ENCODE measurements at regions not wholly inside any gene's neighbourhood (a gene's known extent, or its start where the extent isn't known, plus 50 kb on each side); places are given as distances from the start of the nearest gene placed in this dataset.

DNA sequence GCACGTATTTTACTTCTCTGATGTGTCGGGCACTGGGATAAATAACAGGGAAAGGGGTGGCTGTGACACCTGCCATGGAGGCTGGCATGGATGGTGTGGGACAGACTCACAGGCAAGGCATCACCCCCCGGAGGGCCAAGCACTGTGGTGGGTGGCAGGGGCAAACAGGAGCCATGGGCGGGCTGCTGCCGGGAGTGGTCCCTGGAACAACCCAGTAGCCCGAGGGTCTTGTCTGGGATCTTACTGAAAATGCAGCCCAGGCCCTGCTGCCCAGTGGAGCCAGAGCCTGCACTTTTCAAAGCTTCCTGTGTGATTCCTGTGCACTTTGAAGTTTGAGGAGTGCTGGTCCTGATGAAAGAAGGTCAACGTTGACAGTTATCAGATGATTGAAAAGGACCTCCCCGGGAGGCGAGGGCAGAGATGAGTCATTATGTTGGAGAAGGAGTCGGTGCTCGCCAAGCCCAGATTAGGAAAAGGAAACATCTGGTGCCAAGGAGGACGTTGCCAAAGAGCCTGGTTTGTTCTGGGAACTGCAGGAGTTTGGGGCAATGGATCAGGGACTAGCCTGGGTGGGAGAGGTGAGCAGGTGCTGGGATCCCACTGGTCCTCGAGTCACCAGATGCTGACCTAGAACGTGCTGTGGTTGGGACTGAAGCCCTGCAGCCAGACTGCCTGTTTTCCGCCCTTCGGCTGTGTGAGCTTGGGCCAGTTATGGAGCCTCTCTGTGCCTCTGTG lies 130.0 kb upstream of the GGTLC1 start:
- DNase-seq (ENCODE audit: low spot score in 2 of 2), result no peak
- no peak for FAIRE-seq

DNA sequence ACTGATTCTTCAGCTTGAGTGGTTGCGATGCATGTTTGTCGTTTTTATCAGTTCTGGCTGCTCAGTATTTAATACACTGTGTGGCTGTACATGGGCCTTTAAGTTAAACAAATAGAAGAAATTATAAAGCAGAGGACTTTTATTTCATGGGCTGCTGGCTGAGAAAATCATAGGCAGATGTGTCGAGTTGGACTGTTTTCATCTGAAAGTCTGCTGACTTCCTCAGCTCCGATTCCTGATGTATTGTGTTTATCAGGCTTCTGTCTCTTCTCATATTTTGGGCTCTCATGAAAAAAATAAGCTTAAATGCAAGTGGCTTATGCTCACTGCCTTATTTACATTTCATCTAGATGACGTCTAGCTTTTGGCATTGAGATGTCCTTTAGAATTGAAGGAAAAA lies 129.5 kb upstream of the GGTLC1 start:
- DNase-seq (ENCODE audit: low spot score in 2 of 2) (no peak), FAIRE-seq (no peak)

DNA sequence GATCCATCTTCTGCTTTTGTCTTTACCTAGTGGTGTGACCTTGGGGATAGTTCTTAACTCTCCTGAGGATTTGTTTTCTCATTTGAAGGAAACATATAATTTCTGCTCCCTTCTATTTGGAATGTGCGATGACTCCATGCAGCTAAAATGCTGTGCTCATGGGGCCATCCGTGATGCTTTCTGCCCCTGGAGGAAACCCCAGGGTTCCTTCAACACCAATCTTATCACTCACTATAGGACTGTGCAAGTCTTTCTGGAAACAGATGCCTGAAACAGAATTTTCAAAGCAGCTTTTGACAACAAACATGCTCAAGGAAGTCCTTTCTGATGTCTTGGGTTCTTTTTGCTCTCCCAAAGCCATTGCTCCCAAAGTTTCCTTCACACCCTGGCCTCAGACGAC lies 128.8 kb upstream of the GGTLC1 start:
- DNase-seq (ENCODE audit: low spot score in 2 of 2) (no peak), FAIRE-seq (no peak)

DNA sequence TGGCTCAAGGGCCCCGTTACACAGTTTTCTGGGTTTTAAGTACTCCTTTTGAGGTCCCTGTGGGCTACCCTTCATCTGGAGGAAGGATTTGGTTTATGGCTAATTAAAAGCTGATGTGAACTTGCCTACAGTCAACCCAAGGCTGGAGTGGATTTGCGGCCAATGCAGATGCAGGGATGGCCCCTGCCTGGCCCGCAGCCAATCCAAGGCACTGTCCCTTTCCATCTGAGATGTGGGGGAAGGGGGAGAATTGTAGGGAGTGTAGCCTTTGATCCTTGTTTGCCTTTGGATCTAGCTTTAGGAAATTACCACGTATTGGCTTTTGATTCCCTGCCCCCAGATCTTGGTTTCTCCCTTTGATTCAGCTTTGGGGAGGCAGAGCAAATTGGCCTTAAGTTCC lies 128.0 kb upstream of the GGTLC1 start:
- FAIRE-seq, result no peak

DNA sequence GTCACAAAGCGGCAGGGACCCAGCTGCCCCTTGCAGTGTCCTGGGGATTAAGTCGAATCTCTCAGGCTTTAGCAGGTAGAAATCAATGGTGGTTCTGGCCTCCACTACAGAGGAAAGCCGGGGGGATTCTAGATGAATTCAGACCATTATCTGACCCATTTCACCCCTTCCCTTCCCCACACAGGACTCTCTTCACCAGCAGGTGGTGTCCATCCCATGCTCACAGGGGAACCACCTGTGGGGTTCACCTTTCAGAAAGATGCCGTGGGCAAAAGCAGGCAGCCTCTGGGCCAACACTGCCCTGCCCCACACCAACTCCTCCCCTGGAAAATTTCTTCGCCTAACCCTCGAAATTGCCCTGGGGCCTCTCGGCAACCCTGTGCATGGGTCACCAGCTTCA lies 123.8 kb upstream of the GGTLC1 start:
- DNase-seq (ENCODE audit: low spot score in 2 of 2) (no peak), FAIRE-seq (no peak)

More for the DNA sequence above, 128.0 kb upstream of the GGTLC1 start:
- no peak for DNase-seq (ENCODE audit: low spot score in 2 of 2)

DNA sequence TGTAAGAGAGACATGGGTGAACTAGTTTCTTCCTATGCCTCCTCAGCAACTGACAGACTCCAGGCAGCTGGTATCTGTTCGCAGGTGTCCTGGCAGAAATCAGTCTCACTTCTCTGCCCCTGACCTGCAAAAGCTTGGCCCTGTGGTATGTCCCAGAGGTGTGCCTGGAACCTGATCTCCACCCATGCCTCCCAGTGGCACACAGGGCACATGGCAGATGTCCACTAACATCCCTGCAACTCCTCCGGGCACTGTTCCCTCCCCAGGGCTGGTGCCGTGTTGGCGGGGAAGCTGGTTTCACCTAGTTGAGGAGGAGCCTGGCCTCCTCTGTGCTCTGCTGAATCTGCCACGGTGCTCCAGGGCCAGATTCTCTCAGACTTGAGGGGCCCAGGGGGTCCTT lies 123.3 kb upstream of the GGTLC1 start:
- no peak for FAIRE-seq

DNA sequence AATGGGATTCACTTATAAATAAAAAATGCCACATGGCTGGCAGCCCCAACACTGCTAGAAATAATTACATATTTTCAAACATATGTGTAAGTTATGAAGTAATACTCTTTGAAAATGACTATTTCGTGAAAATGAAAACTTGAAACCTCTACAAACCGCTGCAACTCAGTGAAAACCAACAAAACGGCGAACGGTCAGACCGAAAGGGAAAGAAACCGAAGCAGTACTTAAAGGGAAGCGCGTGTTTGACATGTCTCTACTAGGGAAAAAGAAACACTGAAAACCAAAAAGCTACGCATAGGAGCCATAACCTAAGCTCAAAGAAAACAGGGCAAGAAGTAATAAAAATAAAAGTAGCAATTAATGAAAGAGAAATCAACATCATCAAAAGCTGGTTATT lies 121.0 kb upstream of the GGTLC1 start:
- FAIRE-seq, result no peak
- DNase-seq (ENCODE audit: low spot score in 2 of 2), result no peak

More for the DNA sequence above, 123.3 kb upstream of the GGTLC1 start:
- DNase-seq (ENCODE audit: low spot score in 2 of 2), result no peak

DNA sequence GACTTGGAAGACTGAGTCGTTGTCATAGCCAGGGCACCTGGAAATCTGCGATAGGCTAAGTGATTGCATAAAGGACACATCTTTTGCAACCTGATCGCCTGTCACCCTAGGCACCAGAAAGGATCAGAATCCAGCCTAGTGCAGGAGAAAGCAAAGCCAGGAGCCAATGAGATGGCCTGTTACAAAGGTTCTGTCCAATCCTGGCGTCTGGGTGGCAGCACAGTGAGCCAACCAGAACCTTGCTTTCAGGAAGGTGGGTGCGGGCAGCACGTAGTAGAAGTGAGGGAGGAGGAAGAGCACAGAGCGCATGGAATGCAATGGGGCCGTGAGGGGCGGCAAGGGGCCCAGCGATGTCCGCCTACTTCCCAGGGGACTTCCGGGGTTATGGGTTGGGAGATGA lies 120.4 kb upstream of the GGTLC1 start:
- FAIRE-seq, result no peak
- no peak for DNase-seq (ENCODE audit: low spot score in 2 of 2)

DNA sequence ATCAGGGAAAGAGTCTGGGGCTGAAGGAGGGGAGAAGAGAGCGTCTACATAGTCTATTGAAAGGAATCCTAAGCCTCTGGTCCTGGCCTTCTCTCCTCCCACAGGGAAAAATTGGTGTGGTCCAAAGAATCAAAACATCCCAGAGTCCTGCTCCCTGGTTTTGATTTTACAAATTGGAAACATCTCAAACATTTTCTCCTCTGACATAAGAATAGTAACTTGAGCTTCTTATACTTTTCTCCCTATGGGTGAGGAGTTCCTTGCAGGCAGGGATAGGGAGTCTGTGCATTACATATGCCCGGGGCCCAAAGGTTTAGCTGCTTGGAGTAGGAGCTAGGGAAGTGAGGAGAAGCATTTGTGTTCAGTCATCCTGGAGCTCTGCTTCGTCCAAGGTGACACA lies 120.0 kb upstream of the GGTLC1 start:
- DNase-seq (ENCODE audit: low spot score in 2 of 2) (no peak), FAIRE-seq (no peak)

DNA sequence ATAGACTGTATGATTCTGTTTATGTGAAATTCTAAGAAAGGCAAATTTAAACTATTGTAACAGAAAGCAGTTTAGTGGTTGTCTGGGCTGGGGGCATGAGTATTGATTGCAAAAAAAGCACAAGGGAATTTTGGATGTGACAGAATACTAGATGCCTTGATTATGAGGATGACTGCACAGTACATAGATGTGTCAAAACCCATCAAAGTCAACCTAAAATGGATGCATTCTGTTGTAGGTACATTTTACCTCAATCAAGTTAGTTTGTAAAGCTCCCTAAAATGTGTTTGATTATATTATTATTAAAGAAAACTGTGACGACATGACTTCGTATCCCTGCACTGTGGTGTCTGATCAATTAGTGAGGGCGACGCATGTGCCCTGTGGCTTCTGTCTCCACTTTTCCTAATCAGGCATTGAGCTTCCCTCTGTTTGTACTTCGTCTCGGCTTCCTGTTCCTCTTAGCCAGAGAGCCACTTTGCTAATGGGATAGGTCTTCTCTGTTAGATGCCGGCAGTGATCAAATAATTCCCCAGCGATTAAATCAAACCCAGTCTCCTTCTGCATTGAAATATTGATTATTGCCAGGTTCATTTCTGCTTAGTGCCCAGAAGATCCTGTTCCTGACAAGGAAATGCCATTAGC lies 118.3 kb upstream of the GGTLC1 start:
- no peak for DNase-seq (ENCODE audit: low spot score in 2 of 2)
- FAIRE-seq, result no peak

DNA sequence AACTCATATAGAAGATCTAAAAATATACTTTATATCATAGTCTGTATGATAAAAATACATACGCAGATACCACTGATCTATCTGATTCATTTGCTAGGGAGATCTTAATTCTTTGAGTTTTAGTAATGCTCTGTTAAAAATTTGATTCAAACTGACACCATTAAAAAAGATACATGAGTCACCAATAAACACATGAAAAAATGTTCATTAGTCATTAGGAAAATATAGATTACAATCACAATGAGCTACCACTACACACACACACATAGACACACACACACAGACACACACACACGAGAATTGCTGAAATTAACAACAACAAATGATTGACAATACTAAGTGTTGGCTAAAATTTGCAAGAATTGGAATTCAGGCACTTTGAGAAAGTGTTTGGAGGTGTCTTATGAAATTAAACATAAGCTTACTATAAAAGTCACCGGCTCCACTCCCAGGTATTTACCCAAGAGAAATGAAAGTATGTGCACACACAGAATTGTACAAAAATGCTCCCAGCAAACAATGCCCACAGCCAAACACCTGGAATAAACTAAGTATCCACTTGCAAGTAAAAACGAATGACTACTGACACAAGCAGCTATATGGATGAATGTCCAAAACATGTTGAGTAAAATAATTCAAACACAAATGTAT lies 117.7 kb upstream of the GGTLC1 start:
- no peak for FAIRE-seq
- no peak for DNase-seq (ENCODE audit: low spot score in 2 of 2)

DNA sequence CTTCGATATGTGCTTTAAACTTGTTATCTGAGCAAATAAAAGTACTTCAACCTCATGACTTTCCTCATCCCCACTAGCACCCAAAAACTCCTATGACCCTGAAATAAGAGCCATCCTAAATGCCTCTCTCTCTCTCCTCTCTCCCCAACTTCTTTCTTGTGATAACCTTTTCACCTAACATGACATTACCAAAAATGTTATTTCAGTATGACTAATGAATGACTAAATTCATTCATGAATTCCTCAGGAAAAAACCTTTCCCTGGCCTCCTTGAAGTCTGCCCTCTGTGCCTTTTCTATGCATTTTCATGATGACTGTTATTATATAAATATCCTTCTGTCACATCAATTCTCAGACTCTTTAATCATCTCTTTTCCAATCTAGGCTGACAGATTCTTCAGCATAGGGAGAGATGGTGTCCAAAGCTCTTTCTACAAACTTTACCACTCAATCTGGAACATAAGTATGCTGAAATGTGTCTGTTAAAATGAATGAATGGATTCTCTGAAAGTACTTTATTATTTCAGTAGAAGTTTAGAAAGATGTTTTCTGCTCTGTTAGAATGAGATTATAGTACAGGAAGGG lies 114.3 kb upstream of the GGTLC1 start:
- FAIRE-seq (no peak), DNase-seq (ENCODE audit: low spot score in 2 of 2) (no peak)

DNA sequence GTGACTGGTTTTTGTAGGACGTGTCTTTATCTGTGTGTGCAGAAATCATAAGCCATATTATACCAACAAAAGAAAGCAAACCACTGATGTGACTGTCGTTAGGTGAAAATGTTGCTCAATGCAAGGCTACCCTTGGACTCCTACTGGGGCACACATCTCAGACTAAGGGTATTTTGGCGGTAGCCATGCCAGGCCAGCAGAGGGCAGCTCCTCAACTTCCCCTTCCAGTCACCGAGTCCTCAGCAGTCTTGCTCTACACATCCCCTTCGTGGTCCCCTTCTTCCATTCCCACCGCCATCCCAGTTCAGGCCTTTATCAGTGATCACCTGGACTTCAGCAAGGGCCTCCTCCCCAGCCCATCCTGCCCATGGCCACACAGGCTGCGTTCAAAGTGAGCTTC lies 113.7 kb upstream of the GGTLC1 start:
- no peak for FAIRE-seq
- no peak for DNase-seq (ENCODE audit: low spot score in 2 of 2)

DNA sequence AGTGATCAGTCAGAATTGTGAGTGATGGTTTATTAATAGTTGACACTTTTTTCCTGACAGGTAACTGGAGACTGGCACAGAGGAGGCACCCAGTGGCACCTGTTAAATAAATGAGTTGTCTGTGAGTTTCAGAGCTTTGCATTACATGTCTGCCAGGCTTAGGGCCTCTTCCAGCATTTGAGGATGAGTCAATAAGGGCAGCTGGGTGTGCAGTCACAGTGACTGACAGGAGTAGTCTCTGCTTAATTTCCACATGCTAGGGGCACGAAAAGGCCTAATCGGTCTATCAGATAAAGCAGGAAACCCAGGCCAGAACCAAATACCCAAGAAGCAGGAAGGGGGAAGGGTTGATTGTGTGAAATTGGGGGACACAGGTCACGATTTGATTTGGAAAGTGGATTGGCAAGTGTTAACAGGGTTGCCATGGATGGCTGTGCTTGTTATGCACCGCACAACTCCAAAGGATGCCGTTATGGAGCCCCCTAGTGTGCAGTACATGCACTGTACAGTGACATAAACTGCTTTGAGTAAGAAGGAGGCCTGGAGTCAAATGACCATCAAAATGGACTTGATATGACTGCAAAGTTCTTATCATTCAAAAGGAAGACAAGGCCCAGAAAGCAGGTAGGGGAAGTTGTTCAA lies 111.9 kb upstream of the GGTLC1 start:
- no peak for DNase-seq (ENCODE audit: low spot score in 2 of 2)
- FAIRE-seq, result no peak

DNA sequence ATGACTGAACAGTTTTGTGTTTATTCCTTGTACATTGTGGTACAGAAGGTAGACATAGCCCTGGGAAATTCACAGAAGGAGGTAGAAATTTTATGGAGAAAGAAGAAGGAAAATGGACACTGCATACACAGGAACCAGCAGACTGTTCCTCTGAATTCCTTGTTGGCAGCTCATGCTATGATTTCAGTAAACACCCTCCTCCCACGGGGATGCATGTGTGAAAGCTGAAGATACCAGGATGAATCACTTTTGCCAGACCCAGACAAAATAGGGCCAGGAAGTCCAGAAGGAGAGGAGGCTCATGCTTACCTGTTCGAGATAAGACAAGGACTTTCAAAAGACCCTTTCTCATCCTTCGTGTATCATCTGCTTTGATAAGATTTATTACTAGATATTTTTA lies 110.3 kb upstream of the GGTLC1 start:
- FAIRE-seq, result no peak
- DNase-seq (ENCODE audit: low spot score in 2 of 2), result no peak

DNA sequence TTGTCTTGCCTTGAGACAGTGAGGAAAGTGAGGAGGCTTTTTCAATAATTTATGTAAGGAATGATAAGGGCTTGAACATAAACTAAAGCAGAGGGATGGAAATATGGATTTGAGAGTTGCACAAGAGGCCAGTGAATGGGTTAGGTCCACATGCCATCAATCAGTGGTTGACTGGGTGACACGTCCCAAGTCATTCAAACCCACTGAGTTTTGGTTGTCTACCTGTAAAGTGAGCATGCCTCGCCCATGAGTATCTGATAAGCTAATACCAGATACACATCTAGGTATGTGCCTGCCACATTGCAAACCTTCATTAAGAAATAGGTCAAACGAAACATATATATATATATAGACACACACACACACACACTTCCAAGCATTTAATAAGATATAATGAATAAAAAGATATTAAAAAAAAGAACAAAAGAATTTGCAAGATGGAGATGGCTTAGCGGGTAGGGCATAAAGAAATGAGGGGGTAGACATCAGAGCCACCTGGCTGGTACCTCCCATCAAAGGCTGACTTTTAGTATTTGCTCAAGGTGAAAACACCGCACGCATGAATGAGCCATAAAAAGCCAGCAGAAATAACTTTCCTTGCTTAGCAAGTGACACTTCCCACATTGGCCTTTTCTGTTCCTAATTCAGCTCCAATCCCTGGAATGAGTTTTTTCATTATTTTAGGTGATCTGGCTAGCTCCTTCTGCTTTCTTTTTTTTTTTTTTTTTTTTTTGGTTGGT lies 109.1 kb upstream of the GGTLC1 start:
- DNase-seq (ENCODE audit: low spot score in 2 of 2), result no peak
- FAIRE-seq, result no peak

DNA sequence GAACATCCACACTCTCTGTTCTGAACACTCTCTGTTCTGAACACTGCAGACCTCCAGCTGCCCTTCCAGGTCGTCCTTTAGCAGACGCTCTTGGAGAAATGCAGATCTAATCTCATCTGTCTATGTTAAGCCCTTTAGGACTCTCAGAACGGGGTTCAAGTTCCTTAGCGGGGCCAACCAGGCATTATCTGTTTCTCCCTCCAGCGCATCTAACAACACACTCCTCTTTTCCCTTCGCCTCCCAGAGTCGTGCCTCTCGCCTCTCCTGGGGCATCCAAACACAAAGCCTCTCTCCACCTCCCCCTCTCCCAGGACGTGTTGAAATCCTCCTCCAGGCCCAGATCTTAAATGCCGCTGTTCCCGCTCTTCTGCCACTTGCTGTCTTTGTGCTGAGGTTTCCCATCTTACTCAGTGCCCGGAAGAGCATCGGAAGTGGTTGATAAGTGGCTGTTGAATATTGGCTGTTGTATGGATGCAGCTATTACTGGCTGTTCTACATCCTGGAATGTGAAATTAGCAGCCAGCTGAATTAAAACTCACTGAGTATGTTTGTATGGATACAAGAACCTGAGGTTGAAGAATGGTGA lies 108.4 kb upstream of the GGTLC1 start:
- no peak for FAIRE-seq
- DNase-seq (ENCODE audit: low spot score in 2 of 2), result no peak

DNA sequence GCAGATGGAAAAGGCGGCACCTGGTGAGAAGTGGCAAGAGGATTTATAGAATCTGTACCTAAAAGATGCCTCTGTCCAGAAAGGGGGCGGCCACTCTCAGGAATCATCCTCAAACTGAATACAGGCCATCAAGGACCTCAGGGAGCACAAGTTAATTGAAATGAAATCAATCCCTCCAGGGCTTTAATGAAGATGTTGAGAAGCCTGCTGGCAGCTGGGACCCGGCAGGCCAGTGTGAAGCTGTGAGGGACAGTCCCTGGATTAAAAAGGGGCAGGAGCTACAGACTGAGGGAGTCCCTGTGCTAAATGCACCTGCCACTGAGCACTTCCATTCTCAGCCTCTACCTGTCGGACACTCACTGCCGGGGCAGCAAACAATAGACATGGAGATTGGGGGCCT lies 107.7 kb upstream of the GGTLC1 start:
- DNase-seq (ENCODE audit: low spot score in 2 of 2), result no peak
- no peak for FAIRE-seq

DNA sequence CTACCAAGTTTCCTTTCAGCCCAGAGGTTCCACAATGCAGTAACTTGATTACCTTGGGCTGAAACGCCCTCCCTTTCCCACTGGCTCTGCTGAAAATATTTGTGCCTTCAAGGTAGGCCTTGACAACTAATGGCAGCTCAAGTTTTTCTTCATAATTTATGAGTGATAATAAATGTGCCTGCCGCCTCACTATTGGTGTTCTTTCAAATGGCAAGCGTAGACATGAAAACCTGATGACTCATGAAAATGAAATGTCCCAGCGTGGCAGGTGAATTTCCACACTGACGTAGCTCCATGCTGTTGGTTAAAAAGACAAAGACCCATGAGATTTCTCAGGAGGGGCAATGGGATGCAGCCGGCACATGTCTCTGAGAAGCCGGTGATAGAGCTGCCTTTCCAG lies 107.2 kb upstream of the GGTLC1 start:
- FAIRE-seq (no peak), DNase-seq (ENCODE audit: low spot score in 2 of 2) (no peak)

DNA sequence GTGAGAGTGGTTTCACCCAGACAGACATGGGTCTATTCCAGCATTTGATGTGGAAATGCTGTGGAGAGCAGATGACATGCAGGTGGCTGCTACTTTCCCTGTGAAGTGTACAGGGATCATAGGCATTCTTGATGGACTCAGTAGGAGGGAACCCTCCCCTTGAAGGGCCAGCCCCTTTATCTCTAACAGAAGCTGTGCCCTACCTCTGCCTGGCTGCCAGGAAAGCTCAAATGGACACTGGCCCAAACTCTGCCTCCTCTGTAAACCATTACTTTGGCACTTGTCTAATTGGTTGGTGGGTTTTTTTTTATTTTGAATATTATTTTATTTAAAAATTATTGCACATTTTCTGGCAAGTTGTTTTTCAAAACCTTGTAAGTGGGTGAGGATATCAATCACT lies 106.7 kb upstream of the GGTLC1 start:
- DNase-seq (ENCODE audit: low spot score in 2 of 2) (no peak), FAIRE-seq (no peak)
